Mesothelial cell of epicardium (in vitro differentiated cells): ENCODE measurements at regions not wholly inside any gene's neighbourhood (a gene's known extent, or its start where the extent isn't known, plus 50 kb on each side); places are given as distances from the start of the nearest gene placed in this dataset.

Source experiments
- DNase-seq, 2 experiments: peaks; one replicate each; pipeline ENCODE4 v3.0.0; 2021; ENCODE audit warnings: low spot score in 2 of 2; ENCODE audit not compliant: unreplicated experiment in 2 of 2
- H3K27ac Mint-ChIP-seq: 2 replicates; pipeline ENCODE4 v1.8.0; 2021; ENCODE audit warnings: mixed read lengths
- H3K27me3 Mint-ChIP-seq: 2 replicates; pipeline ENCODE4 v1.8.0; 2021; ENCODE audit warnings: low read depth, mixed read lengths
- H3K36me3 Mint-ChIP-seq: 2 replicates; pipeline ENCODE4 v1.8.0; 2021; ENCODE audit warnings: mixed read lengths
- H3K4me1 Mint-ChIP-seq: 2 replicates; pipeline ENCODE4 v1.8.0; 2021; ENCODE audit warnings: mixed read lengths
- H3K4me3 Mint-ChIP-seq: 2 replicates; pipeline ENCODE4 v1.8.0; 2021; ENCODE audit warnings: mild to moderate bottlenecking, moderate library complexity, mixed read lengths
- H3K9me3 Mint-ChIP-seq: 2 replicates; pipeline ENCODE4 v1.8.0; 2021; ENCODE audit warnings: mixed read lengths
- CTCF ChIP-seq: fragments of 200-600 bp; sonication (generic); IDR thresholded peaks from one replicate; pipeline ENCODE4 v1.5.0; 2021; ENCODE audit warnings: antibody characterized with exemption; ENCODE audit not compliant: unreplicated experiment

DNA sequence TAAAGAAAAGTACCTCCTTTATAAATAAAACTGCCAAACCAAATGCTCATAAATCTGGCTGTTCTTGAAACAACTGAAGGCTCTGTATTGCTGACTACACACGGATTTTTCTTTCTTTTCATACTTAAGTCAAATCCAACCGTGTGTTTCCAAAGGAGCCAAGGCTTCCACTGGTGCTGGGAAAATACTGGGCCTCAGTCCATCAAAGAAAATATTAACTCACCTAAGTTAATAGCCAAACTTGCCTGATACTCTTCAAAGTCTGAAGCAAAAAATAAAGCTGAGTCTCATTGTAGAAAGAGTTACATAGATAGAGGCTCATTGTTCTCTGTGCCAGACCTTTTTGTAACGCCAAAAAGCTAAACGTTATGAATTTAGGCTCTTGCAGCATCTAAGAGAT is 350.4 kb upstream of the CDH9 start:
- peaks cover 7% of the 10 kb centered on the region for H3K9me3 Mint-ChIP-seq
- H3K27me3 Mint-ChIP-seq = no peaks in the 10 kb centered on the region
- H3K36me3 Mint-ChIP-seq = no peaks in the 10 kb centered on the region
- no peak overlapping the region for H3K4me3 Mint-ChIP-seq
- DNase-seq = no peak
- H3K27ac Mint-ChIP-seq = no peak overlapping the region
- H3K4me1 Mint-ChIP-seq = no peaks in the 10 kb centered on the region
- TF ChIP-seq CTCF = no peak

GRCh38 chr5:27387535-27388073 is 349.2 kb upstream of the CDH9 start:
- Mint-ChIP-seq H3K27me3 (no peaks in the 10 kb centered on the region), H3K36me3 (no peaks in the 10 kb centered on the region), H3K27ac (no peak overlapping the region), H3K4me3 (no peak overlapping the region), H3K9me3 (peaks cover 7% of the 10 kb centered on the region), H3K4me1 (no peaks in the 10 kb centered on the region)
- DNase-seq = no peak
- no peak for TF ChIP-seq CTCF

GRCh38 chr5:27381686-27382085 is 343.3 kb upstream of the CDH9 start:
- Mint-ChIP-seq H3K27ac (no peak overlapping the region), H3K4me3 (no peak overlapping the region), H3K9me3 (no peaks in the 10 kb centered on the region), H3K27me3 (no peaks in the 10 kb centered on the region), H3K36me3 (no peaks in the 10 kb centered on the region), H3K4me1 (peaks cover 2% of the 10 kb centered on the region)
- DNase-seq = no peak
- TF ChIP-seq CTCF = no peak

- no peaks in the 10 kb centered on the region for H3K27me3 Mint-ChIP-seq
- no peaks in the 10 kb centered on the region for H3K9me3 Mint-ChIP-seq
- H3K27ac Mint-ChIP-seq = no peak overlapping the region
- no peak for TF ChIP-seq CTCF
- peaks cover 2% of the 10 kb centered on the region for H3K4me1 Mint-ChIP-seq
- no peaks in the 10 kb centered on the region for H3K36me3 Mint-ChIP-seq
- H3K4me3 Mint-ChIP-seq = no peak overlapping the region
- no peak for DNase-seq
Observed at GRCh38 chr5:27377626-27378025, 339.2 kb upstream of the CDH9 start.

DNA sequence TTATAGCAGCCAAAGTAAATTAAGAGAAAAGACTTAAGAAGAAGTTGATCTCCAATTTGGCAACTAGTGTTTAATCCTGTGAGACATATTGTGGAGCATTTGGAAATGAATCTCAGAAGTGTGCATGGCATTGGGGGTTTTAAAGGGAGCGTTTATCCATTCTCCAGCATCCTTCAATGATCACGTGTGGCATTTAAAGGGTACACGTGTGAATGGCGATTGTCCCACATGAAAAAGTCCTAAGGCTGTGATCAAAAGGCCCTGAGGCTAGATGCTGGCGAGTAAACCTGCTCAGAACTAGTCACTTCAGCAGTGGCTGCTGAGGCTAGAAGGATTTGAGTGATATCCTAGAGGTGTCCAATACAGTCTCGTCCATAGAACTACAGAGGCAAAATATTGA is 315.6 kb upstream of the CDH9 start:
- no peak overlapping the region for H3K27ac Mint-ChIP-seq

More for the DNA sequence above, 315.6 kb upstream of the CDH9 start:
- no peak for DNase-seq
- Mint-ChIP-seq H3K4me1 (no peaks in the 10 kb centered on the region), H3K9me3 (peaks cover 18% of the 10 kb centered on the region), H3K36me3 (no peaks in the 10 kb centered on the region), H3K4me3 (no peak overlapping the region), H3K27me3 (no peaks in the 10 kb centered on the region)
- no peak for TF ChIP-seq CTCF
